GM21360 (cell line): ENCODE measurements at regions not wholly inside any gene's neighbourhood (a gene's known extent, or its start where the extent isn't known, plus 50 kb on each side); places are given as distances from the start of the nearest gene placed in this dataset.

ENCODE experiments used
- ATAC-seq: cut with Tn5 transposase; IDR thresholded peaks from one replicate; pipeline ENCODE4 v1.9.1; 2021; ENCODE audit warnings: mild to moderate bottlenecking, moderate library complexity; ENCODE audit not compliant: unreplicated experiment

GRCh38 chr10:10919976-10920375 lies 97.7 kb upstream of the CELF2 start:
- no peak for ATAC-seq

DNA sequence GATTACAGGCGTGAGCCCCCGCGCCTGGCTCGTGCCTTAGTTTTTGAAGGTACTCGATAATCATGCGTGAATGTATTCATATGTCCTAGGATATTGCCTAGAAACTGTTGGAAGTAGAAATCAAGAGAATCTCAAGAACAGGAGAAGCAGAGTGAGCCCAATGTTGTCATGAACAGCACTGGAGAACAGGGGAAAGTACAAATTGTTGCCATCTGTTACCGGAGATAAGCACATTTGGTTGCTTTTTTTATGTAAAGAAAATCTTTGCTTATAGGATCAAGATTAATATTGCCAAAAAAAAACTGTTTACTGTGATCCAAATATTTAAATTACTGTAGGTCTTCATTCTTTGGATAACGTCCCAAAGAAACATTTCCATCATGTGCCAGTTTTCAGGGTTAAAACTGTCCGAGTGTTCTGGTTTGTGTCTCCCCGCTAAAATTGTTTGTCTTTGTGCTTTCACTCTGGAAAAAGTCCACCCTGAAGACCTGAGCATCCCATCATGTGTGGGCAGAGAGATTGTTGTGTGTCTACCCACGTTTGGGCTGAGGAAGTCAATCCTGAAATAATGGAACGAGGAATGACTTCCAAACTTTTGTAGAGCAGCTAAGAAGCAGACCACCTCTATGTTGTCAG lies 95.7 kb upstream of the CELF2 start:
- ATAC-seq, result no peak

- no peak for ATAC-seq
These were observed 94.5 kb upstream of the CELF2 start for GRCh38 chr10:10923029-10923651.

GRCh38 chr10:10925667-10926066 lies 92.0 kb upstream of the CELF2 start:
- ATAC-seq, result no peak

DNA sequence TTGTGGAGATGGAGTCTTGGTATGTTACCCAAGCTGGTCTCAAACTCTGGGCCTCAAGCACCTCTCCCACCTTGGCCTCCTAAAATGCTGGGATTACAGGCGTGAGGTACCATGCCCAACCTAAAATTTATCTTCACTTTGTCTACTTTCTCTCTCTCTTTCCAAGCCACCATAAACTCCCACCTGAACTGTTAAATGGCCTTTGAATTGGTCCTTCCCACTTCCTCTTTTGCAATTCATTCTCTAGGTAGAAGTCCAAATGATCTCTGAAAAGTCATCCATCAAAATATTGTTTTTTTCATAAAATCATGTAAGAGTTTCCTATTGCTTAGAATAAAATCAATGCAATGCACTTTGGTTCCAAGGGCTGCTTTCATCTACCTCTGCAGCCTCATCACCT lies 90.1 kb upstream of the CELF2 start:
- ATAC-seq, result no peak

DNA sequence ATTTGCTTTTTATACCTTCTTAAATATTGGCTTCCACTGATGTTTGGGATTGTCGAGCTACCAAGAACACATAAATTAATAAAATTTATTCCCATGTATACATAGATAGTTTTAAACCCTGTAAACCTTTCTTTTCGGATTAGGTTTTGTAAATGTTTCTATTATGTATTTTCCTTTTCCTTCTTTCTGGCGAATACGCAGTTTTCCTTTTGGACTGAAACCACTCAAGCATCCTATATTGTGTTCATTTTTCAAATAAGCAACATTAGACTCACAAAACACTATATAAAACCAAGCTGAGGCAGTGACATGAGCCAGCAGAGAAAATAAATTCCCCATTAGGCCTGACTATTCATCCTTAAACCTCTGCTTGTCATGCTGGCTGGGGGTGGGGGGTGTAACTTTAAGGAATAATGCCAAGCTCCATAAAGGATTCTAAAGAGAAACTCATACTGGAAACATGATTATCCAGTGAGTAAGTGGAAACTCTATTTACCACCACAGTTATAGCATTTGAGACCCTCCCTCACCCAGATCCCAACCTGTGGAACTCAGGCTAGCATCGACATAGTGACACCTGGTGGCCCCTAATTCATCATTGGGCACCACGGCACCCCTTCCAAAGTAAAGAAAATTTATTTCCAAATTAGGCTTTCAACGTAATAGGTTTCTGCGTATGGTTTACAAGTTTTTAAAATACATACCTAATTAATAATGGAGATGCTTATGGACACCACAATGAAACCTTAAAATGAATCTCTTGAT lies 86.5 kb upstream of the CELF2 start:
- no peak for ATAC-seq

DNA sequence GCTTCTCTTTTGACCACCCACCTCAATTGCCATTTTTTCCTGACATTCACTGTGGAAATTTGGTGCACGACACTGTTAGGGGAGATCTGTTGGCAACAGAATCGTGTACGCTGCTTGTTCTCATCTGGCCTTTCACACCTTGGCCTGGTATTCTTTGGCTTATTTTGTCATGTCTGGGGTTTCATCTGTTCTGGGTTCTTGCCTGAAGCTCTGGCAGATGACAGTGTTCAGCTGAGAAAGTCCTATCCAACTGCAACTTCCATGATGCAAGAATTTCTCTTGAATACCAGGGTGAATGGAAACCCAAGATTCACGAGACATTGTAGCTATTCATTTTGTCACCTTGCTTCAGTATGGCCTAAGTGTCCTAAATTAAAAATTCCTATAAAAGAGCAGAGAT lies 82.6 kb upstream of the CELF2 start:
- ATAC-seq, result no peak

DNA sequence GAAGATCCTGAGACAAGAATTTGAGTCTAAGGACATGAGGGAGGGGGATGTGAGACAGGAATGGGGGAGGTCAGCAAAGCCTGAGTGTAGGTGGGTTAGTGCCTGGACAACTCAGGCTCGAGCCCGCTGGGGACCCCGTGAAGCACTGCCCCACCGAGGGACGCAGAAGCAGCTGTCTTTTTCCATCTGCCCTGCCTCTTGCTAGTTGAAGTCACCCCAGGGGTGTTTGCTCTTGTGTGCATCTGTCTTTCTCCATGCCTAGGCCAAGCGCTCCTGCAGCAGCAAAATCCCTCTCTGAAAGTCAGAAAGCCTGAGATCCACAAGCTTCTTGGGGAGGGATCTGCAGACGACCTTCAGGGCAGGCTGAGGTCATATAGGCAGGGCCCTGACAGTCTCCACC lies 79.0 kb upstream of the CELF2 start:
- ATAC-seq, result no peak

DNA sequence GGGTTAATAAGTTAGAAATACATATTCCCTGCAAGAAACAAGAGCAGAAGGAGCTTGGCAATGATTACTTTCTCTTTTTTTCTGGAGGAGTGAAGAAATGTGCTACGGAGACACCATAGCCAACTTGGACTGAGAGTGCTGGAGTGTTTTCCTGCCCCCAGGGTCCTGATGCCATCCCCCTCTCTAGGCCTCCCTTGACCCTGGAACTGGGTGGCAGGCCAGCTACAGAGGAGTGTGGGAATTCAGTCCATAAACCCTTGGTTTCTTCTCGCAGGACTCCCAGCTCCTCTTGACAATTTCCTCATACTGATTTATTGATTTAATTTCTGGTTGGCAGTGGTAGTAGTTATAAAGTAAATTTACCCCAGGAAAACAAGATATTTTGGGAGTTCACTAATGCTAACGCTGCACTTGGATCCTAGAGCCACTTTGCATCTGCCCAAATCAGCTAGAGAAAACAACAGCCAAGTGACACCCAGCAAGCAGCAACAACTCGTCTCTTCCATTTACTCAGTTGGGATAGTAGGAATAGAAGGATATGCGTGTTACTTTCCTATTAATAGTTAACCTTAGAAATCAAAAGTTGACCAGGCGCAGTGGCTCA lies 76.4 kb upstream of the CELF2 start:
- ATAC-seq, result no peak

GRCh38 chr10:10942441-10942840 lies 75.2 kb upstream of the CELF2 start:
- ATAC-seq, result no peak

DNA sequence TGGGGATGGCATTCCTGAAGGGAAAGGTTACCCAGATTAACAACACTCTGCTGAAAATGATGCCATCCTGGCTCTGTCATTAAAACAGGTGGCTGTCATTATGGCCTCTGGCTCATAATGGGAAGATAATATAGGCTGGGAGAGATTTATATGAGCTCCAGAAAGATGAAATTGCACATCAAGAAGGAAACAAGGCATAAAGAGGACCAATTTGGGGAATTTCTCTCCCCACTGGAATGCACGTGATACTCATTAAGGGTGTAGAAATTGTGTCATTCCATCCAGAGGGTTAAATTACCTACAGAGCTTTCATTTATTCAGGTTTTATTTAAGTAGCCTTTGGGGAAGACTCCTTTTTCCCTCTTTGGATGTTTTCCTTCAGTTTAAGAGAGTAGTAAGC lies 71.6 kb upstream of the CELF2 start:
- ATAC-seq, result no peak

DNA sequence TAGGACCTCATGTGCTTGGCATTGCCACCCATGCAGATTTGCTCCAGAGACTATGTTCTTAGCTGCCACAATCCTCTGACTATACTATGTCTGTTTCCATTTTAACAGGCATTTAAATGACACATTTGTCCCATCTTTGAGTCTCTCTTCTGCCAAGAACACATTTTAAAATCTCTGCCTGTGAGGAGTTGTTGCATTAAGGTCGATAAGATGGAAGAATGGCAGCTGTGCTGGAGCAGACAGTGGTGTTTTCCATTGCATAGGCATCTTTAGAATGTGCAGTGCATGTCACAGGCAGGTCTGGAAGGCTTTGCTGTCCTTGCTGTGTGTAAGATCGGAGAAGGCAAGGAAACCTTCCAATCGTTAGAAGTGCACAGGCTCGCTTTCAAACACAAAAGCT lies 70.9 kb upstream of the CELF2 start:
- ATAC-seq, result no peak

DNA sequence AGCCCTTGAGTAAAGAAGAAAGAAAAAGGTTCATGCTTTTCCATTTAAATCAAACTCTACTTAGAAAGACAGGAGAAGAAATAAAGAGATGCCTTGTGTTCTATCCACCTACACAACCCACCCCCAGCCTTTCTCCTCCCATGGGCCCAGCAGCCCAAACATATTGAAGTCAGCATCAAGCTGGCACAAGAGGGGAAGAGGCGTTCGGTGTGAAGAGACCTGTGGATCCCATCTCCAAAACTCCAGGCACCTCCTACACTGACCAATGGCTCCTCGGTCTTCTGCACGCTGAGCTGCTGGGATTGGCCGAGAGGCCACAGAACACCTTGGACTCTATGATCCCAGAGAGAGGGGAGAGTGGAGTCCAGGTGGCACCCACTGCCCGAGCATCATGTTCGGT lies 66.0 kb upstream of the CELF2 start:
- ATAC-seq, result no peak

DNA sequence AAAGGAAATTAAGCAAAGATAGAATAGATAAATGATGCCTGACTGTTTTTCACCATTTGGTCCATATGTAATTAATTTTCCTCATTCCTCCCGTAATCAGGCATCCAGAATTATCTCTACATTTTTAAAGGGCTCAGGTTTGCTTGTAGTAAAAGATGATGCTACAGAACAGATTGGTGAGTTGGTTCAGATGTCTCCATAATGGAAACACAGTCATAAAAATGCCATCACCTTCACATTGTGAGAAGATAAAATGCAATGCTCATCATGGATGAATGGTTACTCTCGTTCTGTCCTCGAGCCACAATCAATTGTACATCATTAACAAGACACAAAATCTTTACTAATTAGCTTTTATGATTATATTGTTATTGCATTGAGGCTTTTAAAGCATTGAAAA lies 64.9 kb upstream of the CELF2 start:
- ATAC-seq, result no peak

- no peak for ATAC-seq
These were observed 60.8 kb upstream of the CELF2 start for GRCh38 chr10:10956681-10957542.

- no peak for ATAC-seq
These were observed 59.6 kb upstream of the CELF2 start for GRCh38 chr10:10958041-10958440.

GRCh38 chr10:10959666-10960065 lies 58.0 kb upstream of the CELF2 start:
- ATAC-seq, result no peak

DNA sequence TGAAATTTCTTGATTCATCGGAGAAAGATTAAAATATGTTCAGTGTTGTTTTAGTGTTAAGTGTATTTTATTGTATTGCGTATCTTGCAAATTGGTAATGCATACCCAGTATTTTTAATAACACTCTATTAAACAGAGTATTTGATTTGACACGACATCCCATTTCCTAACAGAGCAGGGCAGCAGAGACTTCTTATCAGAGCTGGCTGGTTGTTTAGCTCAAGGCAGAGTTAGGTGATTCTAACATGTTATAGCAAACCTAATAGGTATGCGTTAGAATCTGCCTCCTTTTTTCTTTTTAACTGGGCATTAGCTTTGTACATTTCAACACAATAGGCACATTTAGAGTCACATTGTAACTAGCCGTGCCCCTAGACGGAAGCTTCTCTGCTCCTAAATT lies 57.1 kb upstream of the CELF2 start:
- ATAC-seq, result no peak

- ATAC-seq, result no peak
These were observed 56.6 kb upstream of the CELF2 start for GRCh38 chr10:10961072-10961471.

DNA sequence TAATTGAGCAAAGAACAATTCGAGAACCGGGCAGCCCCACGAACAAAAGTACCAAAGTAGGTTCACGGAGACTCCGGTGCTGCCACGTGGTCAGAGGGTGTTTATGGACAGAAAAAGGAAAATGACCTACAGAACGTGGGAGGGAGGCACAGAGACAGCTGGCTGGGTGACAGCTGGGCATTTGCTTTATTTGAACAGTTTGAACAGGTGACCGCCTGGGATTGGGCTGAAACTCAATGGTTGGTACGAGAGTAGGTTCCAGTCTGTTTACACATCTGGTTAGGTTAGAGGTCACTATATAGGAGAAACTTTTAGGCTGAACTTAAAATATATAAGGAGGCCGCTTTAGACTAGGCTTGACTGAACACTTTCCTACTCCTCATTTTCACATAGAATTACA lies 50.6 kb upstream of the CELF2 start:
- no peak for ATAC-seq
